ENCODE measurements at regions not wholly inside any gene's neighbourhood (a gene's known extent, or its start where the extent isn't known, plus 50 kb on each side); places are given as distances from the start of the nearest gene placed in this dataset.
A peak's percentile ranks its signal among the peaks of the same experiment; 100 is the strongest.
"Not testable (repeated sequence)": the region's sequence is repeated elsewhere in the genome, so short reads cannot be mapped to it uniquely, and the experiment has no call there.

DNA sequence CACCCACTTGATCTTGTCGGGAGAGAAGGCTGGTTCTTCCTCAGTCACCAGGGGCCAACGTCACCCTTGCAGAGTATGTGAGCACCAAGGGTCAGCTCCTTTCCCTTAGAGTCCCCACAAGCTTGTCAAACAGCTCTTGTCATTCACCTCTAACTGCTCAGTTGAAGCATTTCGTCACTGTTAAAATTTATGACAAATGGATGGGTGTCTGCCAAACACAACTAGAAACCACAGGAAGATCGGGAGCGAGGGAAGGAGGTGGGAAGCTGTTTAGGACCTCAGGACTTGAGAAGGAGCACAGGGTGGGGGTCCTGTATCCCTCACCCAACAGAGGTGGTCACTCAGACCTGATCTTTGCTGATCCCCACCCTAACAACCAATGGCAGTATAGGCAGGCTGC is 373.3 kb upstream of the IGFBP3 start:
- no peak for DNase-seq (ENCODE audit: low read depth in 4 of 4, low spot score in 3 of 4)

DNA sequence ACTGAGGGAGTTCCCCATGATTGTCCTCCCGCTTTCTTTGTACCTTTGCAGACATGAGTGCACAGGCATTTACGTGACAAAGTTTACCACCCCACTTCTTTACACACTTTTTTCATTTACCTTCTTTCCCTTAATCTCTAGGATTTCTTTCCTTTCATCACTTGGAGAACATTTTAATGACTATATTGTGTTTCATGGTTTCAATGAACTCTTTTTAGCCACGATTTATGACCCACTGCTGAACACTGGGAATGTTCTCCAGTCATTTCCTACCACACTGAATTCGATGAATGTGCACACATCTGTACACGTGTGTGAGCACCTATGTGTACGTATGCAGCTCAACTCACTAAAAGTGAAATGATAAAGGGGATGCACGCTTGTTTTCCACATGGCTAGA is 371.7 kb upstream of the IGFBP3 start:
- DNase-seq (ENCODE audit: low read depth in 4 of 4, low spot score in 3 of 4), result no peak

DNA sequence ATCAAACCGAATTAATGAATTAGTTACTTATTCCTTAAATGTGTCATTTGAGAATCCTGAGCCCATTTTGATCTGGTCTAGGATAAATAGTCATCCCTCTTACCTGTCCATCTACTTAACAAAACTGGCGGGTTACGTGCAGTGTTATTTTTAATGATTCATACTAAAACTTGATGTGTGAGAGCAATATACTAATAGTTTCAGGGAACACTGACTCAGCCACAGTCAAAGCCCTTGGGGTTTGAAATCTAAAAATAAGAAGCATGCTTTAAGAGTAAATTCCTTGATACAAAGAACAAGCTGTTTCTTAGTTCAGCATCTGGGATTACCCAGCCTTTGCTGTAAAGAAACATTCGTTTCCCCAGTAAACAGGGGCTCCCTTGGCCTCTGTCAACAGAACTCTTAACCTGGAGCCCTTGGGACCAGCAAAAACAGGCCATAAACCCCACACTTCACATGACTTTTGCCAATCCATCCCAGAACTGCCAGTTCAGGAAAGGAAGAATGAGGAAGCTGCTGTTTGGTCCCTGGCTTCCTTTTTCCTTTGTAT is 370.6 kb upstream of the IGFBP3 start:
- DNase-seq (ENCODE audit: low read depth in 4 of 4, low spot score in 3 of 4), result peak in 1 of 4 donors; percentile 7

DNA sequence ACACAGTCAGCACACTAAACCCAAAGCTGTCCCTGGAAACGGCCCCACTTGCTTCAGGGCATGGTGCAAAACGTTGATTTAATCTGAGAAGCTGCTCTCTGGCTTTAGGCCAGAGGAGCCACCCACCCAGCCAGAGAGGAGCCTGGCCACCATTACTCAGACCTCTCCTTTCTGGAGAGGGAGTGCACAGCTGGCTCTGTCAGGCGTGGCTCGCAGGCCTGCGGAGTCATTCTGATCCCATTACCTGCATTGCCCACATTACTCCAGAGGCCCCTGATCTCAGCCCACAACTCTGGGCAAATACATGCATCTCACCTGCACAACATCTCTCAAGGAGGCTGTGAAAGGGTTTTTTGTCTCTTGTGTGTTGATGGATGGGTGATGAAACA is 370.0 kb upstream of the IGFBP3 start:
- DNase-seq (ENCODE audit: low read depth in 4 of 4, low spot score in 3 of 4), result no peak

DNA sequence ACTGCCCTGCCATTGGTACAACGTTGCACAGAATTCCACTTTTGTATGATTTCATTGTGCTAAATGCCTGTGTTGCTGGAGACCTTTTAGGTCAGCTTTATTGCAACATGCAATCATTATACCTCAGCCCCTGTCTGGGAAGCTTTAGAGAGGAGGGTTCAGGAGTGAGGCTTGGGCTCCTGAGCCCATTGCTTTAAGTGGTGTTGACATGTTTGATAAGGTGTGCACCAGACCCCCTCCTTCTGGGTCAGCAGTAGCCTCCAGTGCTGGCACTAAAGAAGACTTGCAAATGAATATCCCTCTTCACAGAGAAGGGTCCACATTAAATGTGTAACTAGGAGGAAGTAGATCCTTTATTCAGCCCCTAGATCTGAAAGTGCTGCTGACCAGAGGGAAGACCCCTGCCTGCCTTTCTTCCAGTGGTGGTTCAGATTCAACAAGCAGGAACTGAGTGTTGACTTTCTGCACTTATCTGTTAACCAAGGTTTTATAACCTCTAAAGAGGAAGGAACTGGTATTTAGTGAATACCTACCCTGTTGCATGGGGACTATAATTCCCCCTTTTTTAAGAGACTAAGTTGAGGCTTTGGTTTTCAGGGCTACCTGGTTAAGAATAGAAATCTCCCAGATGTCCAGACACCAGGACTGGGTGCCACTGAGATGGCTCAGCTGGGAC is 369.4 kb upstream of the IGFBP3 start:
- no peak for DNase-seq (ENCODE audit: low read depth in 4 of 4, low spot score in 3 of 4)

DNA sequence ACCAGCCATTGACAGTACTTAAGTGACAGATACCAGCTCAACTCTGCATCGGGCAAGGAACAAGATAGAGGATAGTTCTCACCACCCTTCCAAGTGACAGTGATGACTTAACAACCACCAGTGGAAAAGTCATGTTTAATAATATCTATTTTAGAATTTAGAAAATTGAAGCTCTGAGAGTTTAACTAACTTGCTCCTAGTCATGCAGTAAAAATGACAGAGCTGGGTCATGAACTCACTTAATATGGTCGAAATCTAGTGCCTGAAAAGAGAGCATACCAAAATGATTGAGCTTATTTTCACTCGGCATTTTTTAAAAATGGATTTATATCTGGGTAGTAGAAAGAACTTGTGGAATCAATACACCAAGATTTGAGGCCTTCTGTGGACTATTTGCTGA is 367.8 kb upstream of the IGFBP3 start:
- no peak for DNase-seq (ENCODE audit: low read depth in 4 of 4, low spot score in 3 of 4)

DNA sequence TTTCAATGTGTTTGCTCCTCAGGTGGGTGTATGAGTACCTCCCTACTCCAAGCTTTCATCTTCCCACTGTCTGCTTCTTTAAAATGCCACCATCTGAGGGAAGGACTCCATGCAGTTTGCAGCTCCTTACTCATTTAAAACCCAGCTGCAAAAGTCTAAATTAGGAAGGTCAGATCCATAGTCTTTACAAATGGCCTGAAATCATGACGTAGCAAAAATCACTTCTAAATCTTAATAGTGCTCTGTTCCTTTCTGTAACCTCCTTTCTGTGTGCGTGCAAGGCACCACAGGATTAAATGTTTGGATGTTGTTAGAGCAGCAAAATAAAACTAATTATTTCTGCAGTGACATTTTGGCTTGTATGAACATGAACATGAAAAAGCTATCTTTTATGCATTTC is 366.9 kb upstream of the IGFBP3 start:
- DNase-seq (ENCODE audit: low read depth in 4 of 4, low spot score in 3 of 4), result no peak

DNA sequence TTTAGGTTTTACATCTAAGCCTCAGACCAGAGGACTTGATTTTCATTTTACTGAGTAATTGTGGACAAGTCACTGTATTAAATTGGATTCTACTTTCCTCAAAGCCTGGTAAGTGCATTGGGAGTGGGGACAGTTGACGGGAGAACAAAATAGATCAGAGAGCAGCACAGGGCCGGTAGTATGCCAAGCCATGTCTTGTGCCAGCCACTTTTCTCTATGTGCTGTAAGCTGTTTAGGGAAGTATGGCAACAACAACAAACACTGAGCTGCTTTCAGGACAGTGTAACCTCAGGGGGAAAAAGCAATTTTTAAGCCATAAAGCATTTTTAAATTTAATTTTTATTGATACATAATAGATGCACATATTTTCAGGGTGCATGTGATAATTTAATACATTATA is 365.9 kb upstream of the IGFBP3 start:
- no peak for DNase-seq (ENCODE audit: low read depth in 4 of 4, low spot score in 3 of 4)

DNA sequence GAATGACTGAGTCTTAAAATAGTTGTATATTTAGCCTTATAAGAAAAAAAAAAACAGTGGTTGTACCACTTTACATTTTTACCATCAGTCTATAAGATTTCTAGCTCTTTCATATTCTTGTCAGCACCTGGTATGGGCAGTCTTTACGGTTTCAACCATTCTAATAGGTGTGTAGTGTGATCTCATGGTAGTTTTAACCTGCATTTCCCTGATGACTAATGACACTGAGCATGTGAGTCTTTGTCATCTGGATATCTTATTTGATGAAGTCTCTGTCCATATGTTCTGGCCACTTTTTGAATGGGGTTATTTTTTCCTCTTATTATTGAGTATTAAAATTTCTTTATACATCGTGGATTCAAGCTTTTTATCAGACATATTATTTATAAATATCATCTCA is 365.3 kb upstream of the IGFBP3 start:
- DNase-seq (ENCODE audit: low read depth in 4 of 4, low spot score in 3 of 4), result no peak

DNA sequence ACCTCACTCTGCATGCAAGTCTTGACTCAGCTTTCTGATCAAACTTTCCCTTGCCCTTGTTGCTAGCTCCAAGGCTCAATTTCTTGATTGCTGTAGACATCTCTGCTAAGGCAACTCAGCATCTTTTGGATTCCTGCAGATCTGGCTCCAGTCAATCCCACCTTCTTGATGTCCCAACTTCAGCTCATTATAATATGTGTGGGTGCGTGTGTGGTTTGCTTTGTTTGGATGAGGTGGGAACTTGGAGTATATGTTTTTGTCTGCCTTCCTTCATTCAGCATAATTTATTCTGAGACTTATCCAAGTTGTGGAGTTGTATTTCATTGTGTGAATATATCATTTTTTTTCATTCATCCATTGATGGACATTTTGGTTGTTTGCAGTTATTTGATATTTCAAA is 364.8 kb upstream of the IGFBP3 start:
- no peak for DNase-seq (ENCODE audit: low read depth in 4 of 4, low spot score in 3 of 4)

DNA sequence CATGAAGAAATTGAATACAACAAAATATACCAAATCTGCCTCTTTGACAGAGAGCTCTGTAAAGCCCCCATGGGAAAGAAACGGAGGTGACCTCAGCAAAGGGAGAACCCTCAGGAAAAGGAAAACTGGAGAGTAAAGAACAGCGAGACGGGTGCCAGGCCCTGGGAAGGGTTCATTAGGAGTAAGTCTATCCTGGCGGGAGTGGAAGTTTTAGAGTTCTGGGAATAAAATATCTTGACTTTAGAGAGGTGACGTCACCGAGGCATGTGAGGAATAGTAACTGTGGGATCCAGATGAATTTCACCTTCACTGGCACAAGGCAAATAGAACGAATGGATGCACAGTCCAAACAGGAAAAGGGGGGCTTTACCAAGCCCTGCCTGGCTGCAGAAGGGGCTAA is 362.8 kb upstream of the IGFBP3 start:
- no peak for DNase-seq (ENCODE audit: low read depth in 4 of 4, low spot score in 3 of 4)

DNA sequence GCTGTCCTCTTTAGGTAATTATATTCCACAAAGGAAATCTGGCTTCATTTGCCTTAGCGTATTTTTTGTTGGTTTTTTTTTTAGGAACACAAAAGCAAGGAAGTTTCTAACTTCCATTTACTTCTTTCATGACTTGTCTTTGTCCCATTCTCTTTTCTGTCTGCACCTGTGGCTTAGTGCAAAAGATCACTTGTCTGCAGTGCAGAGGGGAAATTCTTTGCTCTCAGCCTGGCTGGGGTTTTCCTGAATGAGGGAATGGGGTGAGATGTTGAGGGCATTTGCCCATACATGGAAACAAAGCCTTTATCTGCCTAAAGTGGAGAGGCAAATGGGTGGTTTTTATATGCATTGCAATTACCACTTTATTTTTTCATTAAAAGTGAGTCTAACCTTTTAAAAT is 361.1 kb upstream of the IGFBP3 start:
- no peak for DNase-seq (ENCODE audit: low read depth in 4 of 4, low spot score in 3 of 4)

DNA sequence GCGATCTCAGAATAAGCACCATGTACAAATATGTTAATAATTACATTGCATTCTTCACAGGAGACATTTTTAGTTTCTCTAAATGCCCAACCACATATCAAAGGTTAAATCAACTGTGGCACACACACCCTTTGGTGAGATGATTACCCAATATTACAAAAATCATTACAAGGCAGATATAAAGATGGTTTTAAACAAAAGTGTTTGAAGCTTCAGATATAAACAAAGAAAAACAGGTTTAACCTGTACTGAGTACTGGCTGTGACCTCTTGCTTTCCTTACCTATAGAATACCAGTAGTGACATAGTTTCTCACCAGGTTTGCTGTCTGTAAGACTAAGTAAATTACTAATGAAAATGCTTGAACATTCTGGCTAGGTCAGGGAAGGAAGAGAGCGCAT is 360.0 kb upstream of the IGFBP3 start:
- no peak for DNase-seq (ENCODE audit: low read depth in 4 of 4, low spot score in 3 of 4)

DNA sequence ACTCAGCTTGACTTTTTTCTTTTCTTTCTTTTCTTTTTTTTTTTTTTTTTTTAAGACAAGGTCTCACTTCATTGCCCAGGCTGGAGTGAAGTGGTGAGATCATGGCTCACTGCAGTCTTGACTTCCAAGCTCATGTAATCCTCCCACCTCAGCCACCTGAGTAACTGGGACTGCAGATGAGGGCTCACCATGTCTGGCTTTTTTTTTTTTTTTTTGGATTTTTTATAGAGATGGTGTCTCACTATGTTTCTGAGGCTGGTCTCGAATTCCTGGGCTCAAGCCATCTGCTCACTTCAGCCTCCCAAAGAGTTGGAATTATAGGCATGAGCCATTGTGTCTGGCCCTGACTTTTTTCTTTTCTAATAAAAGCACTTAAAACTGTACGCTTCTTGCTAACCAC is 358.2 kb upstream of the IGFBP3 start:
- DNase-seq (ENCODE audit: low read depth in 4 of 4, low spot score in 3 of 4), result no peak

DNA sequence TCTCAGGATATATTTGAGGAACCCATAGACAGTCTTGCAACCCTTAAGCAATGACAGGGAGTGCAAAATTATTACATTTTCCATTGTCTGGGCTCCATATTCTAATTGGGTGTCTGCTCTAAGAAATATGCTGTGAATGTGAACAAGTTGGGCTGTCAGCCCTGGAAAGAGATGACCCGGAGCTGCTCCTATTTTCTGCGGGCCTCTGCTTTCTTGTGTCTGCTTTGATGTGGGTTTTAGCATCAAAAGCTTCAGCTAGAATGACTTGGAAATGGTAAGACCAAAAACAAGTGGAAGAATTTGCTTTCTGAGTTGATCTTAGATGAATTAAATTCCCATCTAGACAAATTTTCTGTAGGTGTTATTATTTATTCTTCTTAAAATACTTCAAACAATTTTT is 343.6 kb upstream of the IGFBP3 start:
- DNase-seq (ENCODE audit: low read depth in 4 of 4, low spot score in 3 of 4), result no peak

DNA sequence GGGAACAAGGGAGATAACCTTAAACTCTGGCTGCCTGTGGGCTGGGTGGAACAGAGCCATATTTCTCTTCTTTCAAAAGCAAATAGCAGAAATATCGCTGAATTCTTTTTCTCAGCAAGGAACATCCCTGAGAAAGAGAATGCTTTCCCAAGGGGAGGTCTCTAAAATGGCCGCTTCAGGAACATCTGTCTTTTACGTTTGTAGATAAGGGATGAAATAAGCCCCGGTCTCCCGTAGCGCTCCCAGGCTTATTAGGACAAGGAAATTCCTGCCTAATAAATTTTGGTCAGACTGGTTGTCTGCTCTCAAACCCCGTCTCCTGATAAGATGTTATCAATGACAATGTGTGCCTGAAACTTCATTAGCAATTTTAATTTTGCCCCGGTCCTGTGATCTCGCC is 340.6 kb upstream of the IGFBP3 start:
- DNase-seq (ENCODE audit: low read depth in 4 of 4, low spot score in 3 of 4), result not testable (repeated sequence)

DNA sequence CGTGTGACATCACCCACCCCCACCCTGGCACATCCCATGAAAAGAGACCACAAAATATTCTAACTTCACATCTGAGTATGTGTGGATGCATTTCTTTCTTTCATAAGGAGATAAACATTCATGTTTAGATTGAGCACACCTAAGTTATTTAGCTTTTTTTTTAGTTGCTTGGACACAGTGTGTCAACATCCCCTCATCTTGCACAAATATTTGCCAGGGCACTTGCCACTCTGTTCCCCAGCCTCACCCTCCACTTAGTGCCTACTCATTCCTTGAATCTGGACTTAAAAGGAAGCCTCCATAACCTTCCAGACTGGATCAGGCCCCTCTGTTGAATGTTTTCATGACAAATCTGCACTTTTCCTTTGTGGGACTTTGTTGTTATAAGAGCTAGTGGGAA is 338.9 kb upstream of the IGFBP3 start:
- no peak for DNase-seq (ENCODE audit: low read depth in 4 of 4, low spot score in 3 of 4)

DNA sequence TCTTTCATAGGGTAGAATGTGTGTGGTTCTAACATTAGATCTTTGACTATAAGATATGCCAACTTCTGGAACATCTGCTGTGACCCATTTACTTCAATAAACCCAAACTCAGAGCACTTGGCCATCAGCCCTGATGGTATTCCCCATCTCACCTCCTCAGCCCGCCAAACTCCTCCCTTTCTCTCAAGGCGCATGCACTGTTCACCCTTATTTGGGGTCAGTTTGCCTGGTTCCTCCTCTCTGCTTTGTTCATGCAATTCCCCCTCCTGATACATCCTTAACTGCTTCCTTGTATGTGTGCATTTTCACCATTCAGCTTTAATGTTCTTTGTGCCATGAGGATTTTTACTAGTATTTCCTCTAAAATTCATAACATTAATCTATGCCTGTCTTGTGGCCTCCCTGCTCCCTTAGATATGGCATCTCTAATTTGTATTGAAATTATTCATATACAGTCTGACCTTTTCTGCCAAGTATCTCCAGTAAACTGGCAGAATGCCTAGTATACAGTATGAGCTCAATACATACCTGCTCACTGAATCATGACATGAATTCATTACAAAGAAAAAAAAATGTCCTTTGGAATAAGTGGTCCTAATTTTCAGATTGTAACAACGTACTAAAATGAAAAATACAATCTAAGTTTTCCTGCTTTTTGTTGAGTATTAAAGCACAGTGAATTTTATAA is 336.8 kb upstream of the IGFBP3 start:
- DNase-seq (ENCODE audit: low read depth in 4 of 4, low spot score in 3 of 4), result no peak

DNA sequence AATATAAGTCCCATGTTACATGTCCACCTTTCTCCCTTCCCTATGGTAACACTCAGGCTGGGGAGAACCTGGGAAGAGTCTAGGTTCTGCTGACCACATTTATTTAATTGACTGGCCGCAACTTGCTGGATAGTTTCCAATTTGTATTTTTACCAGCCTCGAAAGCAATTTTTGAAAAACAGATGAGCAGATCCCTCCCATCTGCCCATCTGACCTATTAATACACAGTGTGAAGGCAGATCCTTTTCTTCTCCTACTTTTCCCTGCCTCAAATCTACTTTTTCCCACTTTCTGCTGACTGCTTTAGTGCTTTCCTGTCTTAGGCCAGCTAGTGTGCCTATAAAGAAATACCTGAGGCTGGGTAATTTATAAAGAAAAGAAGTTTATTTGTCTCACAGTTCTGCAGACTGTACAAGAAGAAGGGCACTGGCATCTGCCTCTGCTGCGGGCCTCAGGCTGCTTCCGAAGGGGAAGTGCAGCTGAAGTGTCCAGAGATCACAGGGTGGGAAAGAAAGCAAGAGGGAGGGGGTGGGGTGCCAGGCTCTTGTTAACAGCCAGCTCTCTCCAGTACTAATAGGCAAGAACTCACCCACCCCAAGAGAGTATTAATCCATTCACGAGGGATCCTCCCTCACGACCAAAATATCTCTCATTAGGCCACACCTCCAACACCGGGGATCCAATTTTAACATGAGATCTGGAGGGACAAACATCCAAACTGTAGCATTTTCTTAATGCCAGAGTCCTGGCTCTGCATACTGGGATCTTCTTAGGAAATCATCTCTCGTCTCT is 336.0 kb upstream of the IGFBP3 start:
- no peak for DNase-seq (ENCODE audit: low read depth in 4 of 4, low spot score in 3 of 4)

DNA sequence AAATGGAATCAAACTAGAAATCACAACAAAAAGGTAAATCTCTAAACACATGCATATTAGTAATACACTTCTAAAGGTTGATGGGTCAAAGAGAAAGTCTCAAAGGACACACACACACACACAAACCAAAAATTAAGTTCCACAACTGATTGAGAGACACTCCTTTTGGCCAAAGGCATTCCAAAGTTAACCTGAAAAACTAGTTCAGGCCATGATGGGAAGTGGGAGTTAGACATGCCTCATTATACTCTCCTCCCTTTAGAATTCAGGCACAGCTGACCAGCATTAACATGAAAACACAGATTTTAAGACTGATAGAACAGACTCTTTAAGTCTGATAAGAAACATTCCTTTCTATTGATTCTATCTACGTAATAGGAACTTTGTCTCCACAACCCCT is 332.4 kb upstream of the IGFBP3 start:
- no peak for DNase-seq (ENCODE audit: low read depth in 4 of 4, low spot score in 3 of 4)

DNA sequence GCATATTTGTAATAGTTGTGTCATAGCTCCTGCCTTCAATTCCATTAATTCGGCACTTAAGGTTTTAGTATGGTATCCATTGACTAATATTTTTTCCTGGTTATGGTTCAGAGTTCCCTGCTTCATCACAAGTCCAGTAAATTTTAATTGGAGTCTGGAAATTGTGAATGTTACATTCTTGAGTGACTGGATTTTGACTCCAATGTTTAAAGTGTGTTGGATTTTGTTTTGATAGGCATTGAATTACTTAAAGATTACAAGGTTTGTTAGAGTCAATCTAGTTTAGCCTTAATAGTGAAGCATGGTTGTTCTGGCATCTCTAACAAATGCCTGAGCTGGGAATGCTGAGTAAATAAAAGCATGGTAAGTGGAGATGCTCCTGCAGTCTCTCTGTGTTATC is 326.6 kb upstream of the IGFBP3 start:
- no peak for DNase-seq (ENCODE audit: low read depth in 4 of 4, low spot score in 3 of 4)

All from right renal pelvis (tissue), 4 donors.